K562 (cell line): ENCODE measurements at regions not wholly inside any gene's neighbourhood (a gene's known extent, or its start where the extent isn't known, plus 50 kb on each side); places are given as distances from the start of the nearest gene placed in this dataset.

Experiments
- ATAC-seq: fragments of 200-7000 bp; cut with Tn5 transposase; 3 replicates; pipeline ENCODE4 v1.9.1; 2020; ENCODE audit warnings: moderate library complexity
- BruUV-seq: library from RNA; stranded (reverse); fragments of 400-500 nt; replicated peaks from 2 replicates; lab custom pipeline; 2021; lab: Mats Ljungman, UMichigan
- CTCF ChIA-PET: fragments of 300-600 bp; formaldehyde crosslinking; extraction: SDS; loops from one replicate; lab custom pipeline; 2021; ENCODE audit warnings: low intra/inter-chr PET ratio; lab: Yijun Ruan, JAX
- POLR2A ChIA-PET: fragments of 300-600, 350-650 bp; sonication (Branson Sonifier 250); formaldehyde crosslinking; extraction: SDS; loops from one replicate; lab custom pipeline; 2021; ENCODE audit warnings: antibody characterized with exemption, inconsistent platforms; lab: Yijun Ruan, JAX
- DNase-seq, 4 experiments: peaks; one replicate each; pipeline versions ENCODE4 v3.0.0 to v3.0.0-alpha.2; 2011 to 2018; ENCODE audit warnings: low spot score in 3 of 4, mixed read lengths in 3 of 4; ENCODE audit errors: extremely low read depth in 1 of 4
- FAIRE-seq: peaks from 2 replicates; lab custom pipeline; 2011; peaks lifted over from hg19 to GRCh38; lab: Jason Lieb, UNC
- H2AFZ ChIP-seq: 2 replicates; pipeline ENCODE4 v1.6.0; 2011; ENCODE audit warnings: low read depth, low read length, control low read depth, inconsistent platforms
- H3K27ac ChIP-seq: fragments of 200-600 bp; 3 replicates; pipeline ENCODE4 v1.8.0; 2011; ENCODE audit warnings: low read depth, mild to moderate bottlenecking, control low read depth, inconsistent platforms, low read length, moderate library complexity, mixed read lengths; ENCODE audit errors: extremely low read depth
- H3K27me3 ChIP-seq, 2 experiments: fragments of 300-600 bp in 1 of 2; 2 replicates in 1 of 2; 3 replicates in 1 of 2; pipeline versions ENCODE4 v1.6.0 to v1.8.0; 2011; ENCODE audit warnings: inconsistent platforms in 2 of 2, low read length in 2 of 2, mild to moderate bottlenecking in 1 of 2, mixed read lengths in 1 of 2, moderate library complexity in 1 of 2; ENCODE audit not compliant: control insufficient read depth in 2 of 2, insufficient read depth in 2 of 2
- H3K36me3 ChIP-seq: fragments of 300-600 bp; 3 replicates; pipeline ENCODE4 v1.8.0; 2011; ENCODE audit warnings: mild to moderate bottlenecking, low read length, inconsistent platforms; ENCODE audit not compliant: control insufficient read depth, insufficient read depth
- H3K4me1 ChIP-seq, 2 experiments: fragments of 200-600 bp in 1 of 2; replicated peaks in 1 of 2; 2 replicates in 1 of 2; 3 replicates in 1 of 2; pipeline versions ENCODE4 v1.5.1 to v1.8.0; 2011; ENCODE audit warnings: inconsistent platforms in 2 of 2, low read length in 2 of 2, mild to moderate bottlenecking in 1 of 2, mixed read lengths in 1 of 2, moderate library complexity in 1 of 2; ENCODE audit not compliant: control insufficient read depth in 2 of 2, insufficient read depth in 2 of 2
- H3K4me2 ChIP-seq: 2 replicates; pipeline ENCODE4 v1.6.1; 2011; ENCODE audit warnings: low read length, control low read depth, inconsistent platforms, mixed read lengths; ENCODE audit not compliant: insufficient read depth
- H3K4me3 ChIP-seq: fragments of 200-600 bp; sonication (generic), shearing (Covaris generic); 2 replicates; pipeline ENCODE4 v1.5.1; 2016; ENCODE audit warnings: control low read depth, inconsistent platforms
- H3K79me2 ChIP-seq: fragments of 200-600 bp; 3 replicates; pipeline ENCODE4 v1.8.0; 2011; ENCODE audit warnings: low read length, inconsistent platforms; ENCODE audit not compliant: control insufficient read depth, insufficient read depth
- H3K9ac ChIP-seq, 2 experiments: 2 replicates each; pipeline versions ENCODE4 v1.6.0 to v1.6.1; 2011; ENCODE audit warnings: low read depth in 2 of 2, low read length in 2 of 2, control low read depth in 1 of 2, inconsistent platforms in 1 of 2, mild to moderate bottlenecking in 1 of 2, mixed read lengths in 1 of 2; ENCODE audit not compliant: insufficient read depth in 1 of 2
- H3K9me1 ChIP-seq: one replicate; pipeline ENCODE4 v1.6.0; 2011; ENCODE audit warnings: inconsistent platforms, mild to moderate bottlenecking, low read length, moderate library complexity; ENCODE audit not compliant: control insufficient read depth, insufficient read depth
- H3K9me3 ChIP-seq: replicated peaks from 2 replicates; pipeline ENCODE4 v1.5.1; 2011; ENCODE audit warnings: low read depth, low read length, inconsistent platforms; ENCODE audit not compliant: control insufficient read depth, insufficient read depth
- H4K20me1 ChIP-seq: replicated peaks from 2 replicates; pipeline ENCODE4 v1.6.1; 2011; ENCODE audit warnings: low read length, inconsistent platforms, mixed read lengths; ENCODE audit not compliant: control insufficient read depth, insufficient read depth
- NR3C1 ChIP-seq: sonication (generic); formaldehyde crosslinking; IDR thresholded peaks from 2 replicates; pipeline ENCODE4 v1.8.1; 2022; ENCODE audit warnings: missing genetic modification reagents
- WGBS: fragments of 100-300 bp; shearing (Covaris generic); methylation state at CpG from one replicate; pipeline ENCODE4 v1.1.6; 2016; ENCODE audit warnings: low coverage, mixed read lengths; ENCODE audit not compliant: insufficient coverage; ENCODE audit errors: missing lambda C conversion rate; 5-methylcytosine and 5-hydroxymethylcytosine counted together
- in situ Hi-C: fragments of 300-500 bp; cut with MboI; formaldehyde crosslinking; loops from 4 replicates; pipeline ENCODE4 v1.15.0; 2018; ENCODE audit warnings: inconsistent platforms, mixed read lengths
- intact Hi-C: fragments of 100-400 bp; cut with micrococcal nuclease; formaldehyde crosslinking; loops from 2 replicates; pipeline ENCODE4 v1.14.2; 2022
- TF ChIP-seq, protein P1 (sequence below), 2 experiments: IDR thresholded peaks; 2 replicates each; pipeline ENCODE4 v1.6.1; 2011; ENCODE audit warnings: borderline replicate concordance in 1 of 2, control low read depth in 1 of 2, low read depth in 1 of 2, low read length in 1 of 2, mild to moderate bottlenecking in 1 of 2, mixed read lengths in 1 of 2, moderate library complexity in 1 of 2; ENCODE audit not compliant: insufficient read depth in 1 of 2, insufficient read length in 1 of 2, poor library complexity in 1 of 2, severe bottlenecking in 1 of 2; ENCODE audit errors: extremely low read depth in 1 of 2

- intact Hi-C loops, result loop anchor here (10.0 kb wide), 1 partner anchor 197 kb away; no protein-coding TSS in a partner anchor
- TF ChIP-seq NR3C1 (CRISPR knock-in tag), result no peak
- TF ChIP-seq, protein P1, sequence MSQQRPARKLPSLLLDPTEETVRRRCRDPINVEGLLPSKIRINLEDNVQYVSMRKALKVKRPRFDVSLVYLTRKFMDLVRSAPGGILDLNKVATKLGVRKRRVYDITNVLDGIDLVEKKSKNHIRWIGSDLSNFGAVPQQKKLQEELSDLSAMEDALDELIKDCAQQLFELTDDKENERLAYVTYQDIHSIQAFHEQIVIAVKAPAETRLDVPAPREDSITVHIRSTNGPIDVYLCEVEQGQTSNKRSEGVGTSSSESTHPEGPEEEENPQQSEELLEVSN (IDR thresholded peaks at IDR 0.05; ENCODE audit: borderline replicate concordance in 1 of 2, extremely low read depth in 1 of 2, insufficient read depth in 1 of 2, insufficient read length in 1 of 2, low read depth in 1 of 2, low read length in 1 of 2, poor library complexity in 1 of 2, severe bottlenecking in 1 of 2), result peak in 1 of 2 experiments; percentile 25
- H4K20me1 ChIP-seq, result no peaks in the 10 kb centered on the region
- no peak overlapping the region for H3K4me3 ChIP-seq
- peaks cover 0 to 4% of the 10 kb centered on the region in 2 experiments; a peak in 1 of 5 replicates for H3K27me3 ChIP-seq
- H3K36me3 ChIP-seq, result no peaks in the 10 kb centered on the region
- no peak for DNase-seq
- no TSS peak for BruUV-seq
- no peak for FAIRE-seq
- H3K9me3 ChIP-seq, result no peaks in the 10 kb centered on the region
- POLR2A ChIA-PET, result no interaction called here
- H3K4me2 ChIP-seq, result no peak overlapping the region
- in situ Hi-C loops, result no loop called here
- no peak overlapping the region for H3K27ac ChIP-seq
- no peaks in the 10 kb centered on the region for H3K9me1 ChIP-seq
- CTCF ChIA-PET, result interaction anchor here (0.6 kb wide), 1 partner anchor 1041 kb away, joined by 3 read pairs; no protein-coding TSS in a partner anchor
- H2AFZ ChIP-seq, result peak overlapping the region; percentile 36; the same call in 1 of the 2 replicates
- no peak; the same call in 2 of the 3 replicates for ATAC-seq
- peaks cover 0 to 15% of the 10 kb centered on the region in 2 experiments; a peak in 2 of 5 replicates for H3K4me1 ChIP-seq
- H3K79me2 ChIP-seq, result no peaks in the 10 kb centered on the region
- WGBS, result 13% methylated on average over 9 of the region's 10 CpGs
- H3K9ac ChIP-seq, result no peak overlapping the region
These were observed 66.7 kb upstream of the F3 start for GRCh38 chr1:94608142-94608851.
